ENCODE measurements at regions not wholly inside any gene's neighbourhood (a gene's known extent, or its start where the extent isn't known, plus 50 kb on each side); places are given as distances from the start of the nearest gene placed in this dataset.
"Not testable (repeated sequence)": the region's sequence is repeated elsewhere in the genome, so short reads cannot be mapped to it uniquely, and the experiment has no call there.

GRCh38 chr2:89960570-89960969, 1269.1 kb downstream of the RPIA start:
- not testable (repeated sequence) for DNase-seq (ENCODE audit: low spot score)

GRCh38 chr2:89968567-89968966, 1277.1 kb downstream of the RPIA start:
- DNase-seq (ENCODE audit: low spot score), result not testable (repeated sequence)

- DNase-seq (ENCODE audit: low spot score), result not testable (repeated sequence)
These were observed 1277.7 kb downstream of the RPIA start for GRCh38 chr2:89969190-89969589.

- not testable (repeated sequence) for DNase-seq (ENCODE audit: low spot score)
These were observed 1282.4 kb downstream of the RPIA start for GRCh38 chr2:89973849-89974248.

- not testable (repeated sequence) for DNase-seq (ENCODE audit: low spot score)
These were observed 1288.5 kb downstream of the RPIA start for GRCh38 chr2:89979826-89980537.

GRCh38 chr2:89982246-89982645, 1290.8 kb downstream of the RPIA start:
- not testable (repeated sequence) for DNase-seq (ENCODE audit: low spot score)

GRCh38 chr2:89985650-89986049, 1294.2 kb downstream of the RPIA start:
- DNase-seq (ENCODE audit: low spot score), result not testable (repeated sequence)

GRCh38 chr2:89986532-89986931, 1295.1 kb downstream of the RPIA start:
- not testable (repeated sequence) for DNase-seq (ENCODE audit: low spot score)

GRCh38 chr2:89996779-89997178, 1305.3 kb downstream of the RPIA start:
- DNase-seq (ENCODE audit: low spot score), result not testable (repeated sequence)

- not testable (repeated sequence) for DNase-seq (ENCODE audit: low spot score)
These were observed 1313.1 kb downstream of the RPIA start for GRCh38 chr2:90004553-90004952.

- not testable (repeated sequence) for DNase-seq (ENCODE audit: low spot score)
These were observed 1319.1 kb downstream of the RPIA start for GRCh38 chr2:90010442-90011100.

GRCh38 chr2:90011101-90011443, 1319.6 kb downstream of the RPIA start:
- not testable (repeated sequence) for DNase-seq (ENCODE audit: low spot score)

GRCh38 chr2:90019908-90020307, 1328.4 kb downstream of the RPIA start:
- DNase-seq (ENCODE audit: low spot score), result not testable (repeated sequence)

GRCh38 chr2:90021234-90021633, 1329.8 kb downstream of the RPIA start:
- DNase-seq (ENCODE audit: low spot score), result not testable (repeated sequence)

- DNase-seq (ENCODE audit: low spot score), result not testable (repeated sequence)
These were observed 1335.8 kb downstream of the RPIA start for GRCh38 chr2:90027231-90027643.

GRCh38 chr2:90028381-90029079, 1337.1 kb downstream of the RPIA start:
- DNase-seq (ENCODE audit: low spot score), result not testable (repeated sequence)

GRCh38 chr2:90029080-90029428, 1337.6 kb downstream of the RPIA start:
- not testable (repeated sequence) for DNase-seq (ENCODE audit: low spot score)

GRCh38 chr2:90032269-90032668, 1340.8 kb downstream of the RPIA start:
- peak; percentile 14 for DNase-seq (ENCODE audit: low spot score)

GRCh38 chr2:90036335-90036734, 1344.9 kb downstream of the RPIA start:
- DNase-seq (ENCODE audit: low spot score), result not testable (repeated sequence)

GRCh38 chr2:90039093-90039492, 1347.6 kb downstream of the RPIA start:
- DNase-seq (ENCODE audit: low spot score), result not testable (repeated sequence)

GRCh38 chr2:90047776-90048175, 1356.3 kb downstream of the RPIA start:
- not testable (repeated sequence) for DNase-seq (ENCODE audit: low spot score)

GRCh38 chr2:90052113-90052631, 1360.7 kb downstream of the RPIA start:
- not testable (repeated sequence) for DNase-seq (ENCODE audit: low spot score)

Measured in mucosa of gallbladder (tissue), 1 donor.